Mesenchymal stem cell (in vitro differentiated cells and primary cell): ENCODE measurements at regions not wholly inside any gene's neighbourhood (a gene's known extent, or its start where the extent isn't known, plus 50 kb on each side); places are given as distances from the start of the nearest gene placed in this dataset.
A peak's percentile ranks its signal among the peaks of the same experiment; 100 is the strongest.

ENCODE experiments used
- DNase-seq: peaks from one replicate; pipeline ENCODE4 v3.0.0-alpha.2; 2013
- H2AFZ ChIP-seq: one replicate; pipeline ENCODE4 v1.6.1; 2013; ENCODE audit warnings: low read depth, mild to moderate bottlenecking, control low read depth, inconsistent platforms, low read length, moderate library complexity
- H2AK5ac ChIP-seq: 2 replicates; pipeline ENCODE4 v1.6.1; 2013; ENCODE audit warnings: low read length, moderate library complexity, mild to moderate bottlenecking, inconsistent platforms; ENCODE audit not compliant: severe bottlenecking
- H2BK120ac ChIP-seq: one replicate; pipeline ENCODE4 v1.6.1; 2013; ENCODE audit warnings: low read depth, mild to moderate bottlenecking, inconsistent platforms, low read length, moderate library complexity
- H2BK12ac ChIP-seq, 2 experiments: one replicate each; pipeline ENCODE4 v1.6.1; 2013; ENCODE audit warnings: inconsistent platforms in 2 of 2, low read length in 2 of 2, mild to moderate bottlenecking in 2 of 2, moderate library complexity in 2 of 2, control low read depth in 1 of 2
- H2BK15ac ChIP-seq: one replicate; pipeline ENCODE4 v1.6.1; 2013; ENCODE audit warnings: mild to moderate bottlenecking, low read depth, inconsistent platforms; ENCODE audit not compliant: poor library complexity, severe bottlenecking
- H2BK5ac ChIP-seq: 2 replicates; pipeline ENCODE4 v1.6.1; 2013; ENCODE audit warnings: low read depth, mild to moderate bottlenecking, low read length, control low read depth, inconsistent platforms; ENCODE audit not compliant: poor library complexity, severe bottlenecking
- H3K14ac ChIP-seq, 2 experiments: one replicate each; pipeline ENCODE4 v1.6.1; 2013; ENCODE audit warnings: inconsistent platforms in 2 of 2, low read length in 2 of 2, control low read depth in 1 of 2, mild to moderate bottlenecking in 1 of 2, moderate library complexity in 1 of 2
- H3K18ac ChIP-seq, 2 experiments: one replicate each; pipeline ENCODE4 v1.6.1; 2013; ENCODE audit warnings: inconsistent platforms in 2 of 2, low read length in 2 of 2, control low read depth in 1 of 2, low read depth in 1 of 2, mild to moderate bottlenecking in 1 of 2
- H3K23ac ChIP-seq, 2 experiments: one replicate each; pipeline ENCODE4 v1.6.1; 2013; ENCODE audit warnings: inconsistent platforms in 2 of 2, low read length in 2 of 2, mild to moderate bottlenecking in 2 of 2, moderate library complexity in 2 of 2, control low read depth in 1 of 2
- H3K27ac ChIP-seq: 2 replicates; pipeline ENCODE4 v1.5.1; 2013; ENCODE audit warnings: mild to moderate bottlenecking, moderate library complexity, low read length, control low read depth, inconsistent platforms; ENCODE audit not compliant: poor library complexity, severe bottlenecking
- H3K27me3 ChIP-seq, 2 experiments: 2 replicates each; pipeline versions ENCODE4 v1.6.1 to v1.7.0; 2013; ENCODE audit warnings: low read length in 2 of 2, mild to moderate bottlenecking in 2 of 2, moderate library complexity in 2 of 2, control low read depth in 1 of 2, inconsistent platforms in 1 of 2; ENCODE audit not compliant: control insufficient read depth in 1 of 2, insufficient read depth in 1 of 2
- H3K36me3 ChIP-seq, 2 experiments: 2 replicates each; pipeline versions ENCODE4 v1.6.1 to v1.7.0; 2013; ENCODE audit warnings: low read length in 2 of 2, control low read depth in 1 of 2, inconsistent platforms in 1 of 2, low read depth in 1 of 2, mild to moderate bottlenecking in 1 of 2; ENCODE audit not compliant: insufficient read depth in 2 of 2, control insufficient read depth in 1 of 2
- H3K4ac ChIP-seq, 2 experiments: one replicate each; pipeline ENCODE4 v1.6.1; 2013; ENCODE audit warnings: inconsistent platforms in 2 of 2, low read length in 2 of 2, mild to moderate bottlenecking in 2 of 2, moderate library complexity in 2 of 2, control low read depth in 1 of 2, low read depth in 1 of 2
- H3K4me1 ChIP-seq: 2 replicates; pipeline ENCODE4 v1.6.1; 2013; ENCODE audit warnings: low read depth, low read length, control low read depth; ENCODE audit not compliant: control insufficient read depth, insufficient read depth
- H3K4me2 ChIP-seq: 2 replicates; pipeline ENCODE4 v1.6.1; 2013; ENCODE audit warnings: low read length, mild to moderate bottlenecking, inconsistent platforms; ENCODE audit not compliant: poor library complexity, severe bottlenecking
- H3K4me3 ChIP-seq, 2 experiments: 2 replicates each; pipeline versions ENCODE4 v1.5.1 to v1.7.0; 2013; ENCODE audit warnings: low read length in 2 of 2, mild to moderate bottlenecking in 2 of 2, control low read depth in 1 of 2, low read depth in 1 of 2; ENCODE audit not compliant: insufficient read depth in 1 of 2
- H3K79me1 ChIP-seq: replicated peaks from 2 replicates; pipeline ENCODE4 v1.6.1; 2013; ENCODE audit warnings: mild to moderate bottlenecking, control low read depth, low read length, inconsistent platforms; ENCODE audit not compliant: poor library complexity, severe bottlenecking
- H3K9ac ChIP-seq: 2 replicates; pipeline ENCODE4 v1.7.0; 2013; ENCODE audit warnings: mild to moderate bottlenecking, low read length, moderate library complexity
- H3K9me3 ChIP-seq: 2 replicates; pipeline ENCODE4 v1.7.0; 2013; ENCODE audit warnings: mild to moderate bottlenecking, low read length; ENCODE audit not compliant: control insufficient read depth
- H4K8ac ChIP-seq: one replicate; pipeline ENCODE4 v1.6.1; 2013; ENCODE audit warnings: inconsistent platforms, mild to moderate bottlenecking, low read length, moderate library complexity
- H4K91ac ChIP-seq: one replicate; pipeline ENCODE4 v1.6.1; 2013; ENCODE audit warnings: mild to moderate bottlenecking, low read length, inconsistent platforms
- WGBS: methylation state at CpG from one replicate; pipeline ENCODE4 v1.1.7; 2013; ENCODE audit warnings: mixed read lengths; 5-methylcytosine and 5-hydroxymethylcytosine counted together

- Histone ChIP-seq H4K91ac (no peak overlapping the region), H3K18ac (peak overlapping the region in 1 of 2 experiments; percentile 30), H4K8ac (peak overlapping the region; percentile 36), H2BK12ac (no peak overlapping the region), H3K9ac (no peak overlapping the region), H3K4me1 (peaks cover 2% of the 10 kb centered on the region), H3K9me3 (no peaks in the 10 kb centered on the region), H2AK5ac (no peak overlapping the region), H2BK120ac (no peak overlapping the region), H3K36me3 (no peaks in the 10 kb centered on the region), H3K4me2 (no peak overlapping the region), H3K23ac (no peak overlapping the region), H2BK15ac (no peak overlapping the region), H3K4me3 (no peak overlapping the region), H2BK5ac (no peak overlapping the region), H3K4ac (no peak overlapping the region), H3K14ac (no peak overlapping the region), H2AFZ (no peak overlapping the region), H3K27me3 (no peaks in the 10 kb centered on the region), H3K79me1 (no peaks in the 10 kb centered on the region), H3K27ac (no peak overlapping the region)
- 93% methylated on average over 5 of the region's 5 CpGs for WGBS
- no peak for DNase-seq
These were observed 112.5 kb upstream of the KL start for GRCh38 chr13:32903720-32904119.

GRCh38 chr13:32904266-32904665 is 112.0 kb upstream of the KL start:
- no peak for DNase-seq
- no peak overlapping the region for H3K14ac ChIP-seq
- no peak overlapping the region for H3K4ac ChIP-seq
- no peak overlapping the region for H3K27ac ChIP-seq
- H3K4me1 ChIP-seq = peaks cover 2% of the 10 kb centered on the region
- H2BK120ac ChIP-seq = no peak overlapping the region
- H2AFZ ChIP-seq = no peak overlapping the region
- H4K91ac ChIP-seq = no peak overlapping the region
- no peaks in the 10 kb centered on the region for H3K36me3 ChIP-seq
- H2BK12ac ChIP-seq = no peak overlapping the region
- H2BK15ac ChIP-seq = no peak overlapping the region
- H3K4me3 ChIP-seq = no peak overlapping the region
- no peak overlapping the region for H3K9ac ChIP-seq
- no peak overlapping the region for H3K18ac ChIP-seq
- no peaks in the 10 kb centered on the region for H3K27me3 ChIP-seq
- no peaks in the 10 kb centered on the region for H3K9me3 ChIP-seq
- H2BK5ac ChIP-seq = no peak overlapping the region
- no peak overlapping the region for H2AK5ac ChIP-seq
- no peaks in the 10 kb centered on the region for H3K79me1 ChIP-seq
- H3K23ac ChIP-seq = no peak overlapping the region
- WGBS = 98% methylated on average over 2 of the region's 2 CpGs
- no peak overlapping the region for H4K8ac ChIP-seq
- H3K4me2 ChIP-seq = no peak overlapping the region

- no peak overlapping the region for H2BK5ac ChIP-seq
- H3K36me3 ChIP-seq = no peaks in the 10 kb centered on the region
- H3K9me3 ChIP-seq = no peaks in the 10 kb centered on the region
- H3K79me1 ChIP-seq = no peaks in the 10 kb centered on the region
- H3K4me2 ChIP-seq = no peak overlapping the region
- DNase-seq = no peak
- H3K14ac ChIP-seq = no peak overlapping the region
- no peak overlapping the region for H3K23ac ChIP-seq
- H2BK12ac ChIP-seq = no peak overlapping the region
- no peak overlapping the region for H4K8ac ChIP-seq
- no peak overlapping the region for H3K27ac ChIP-seq
- H4K91ac ChIP-seq = no peak overlapping the region
- no peak overlapping the region for H2BK120ac ChIP-seq
- H3K4me1 ChIP-seq = peaks cover 2% of the 10 kb centered on the region
- WGBS = 70% methylated on average over 5 of the region's 6 CpGs
- H3K9ac ChIP-seq = no peak overlapping the region
- H3K27me3 ChIP-seq = no peaks in the 10 kb centered on the region
- no peak overlapping the region for H2BK15ac ChIP-seq
- H2AK5ac ChIP-seq = no peak overlapping the region
- H3K4ac ChIP-seq = no peak overlapping the region
- H3K4me3 ChIP-seq = peak overlapping the region in 1 of 2 experiments; percentile 58
- H3K18ac ChIP-seq = no peak overlapping the region
- H2AFZ ChIP-seq = no peak overlapping the region
These were observed 111.0 kb upstream of the KL start for GRCh38 chr13:32905063-32905863.

- Histone ChIP-seq H3K9me3 (no peaks in the 10 kb centered on the region), H3K27ac (no peak overlapping the region), H3K4me3 (peak overlapping the region in 1 of 2 experiments; percentile 58), H3K79me1 (no peaks in the 10 kb centered on the region), H3K27me3 (no peaks in the 10 kb centered on the region), H3K9ac (peak overlapping the region; percentile 39), H2BK5ac (no peak overlapping the region), H2BK15ac (no peak overlapping the region), H3K14ac (no peak overlapping the region), H3K4me2 (no peak overlapping the region), H2AFZ (no peak overlapping the region), H3K4me1 (peaks cover 2% of the 10 kb centered on the region), H4K8ac (no peak overlapping the region), H3K36me3 (no peaks in the 10 kb centered on the region), H2AK5ac (no peak overlapping the region), H2BK12ac (no peak overlapping the region), H3K18ac (no peak overlapping the region), H4K91ac (no peak overlapping the region), H2BK120ac (no peak overlapping the region), H3K23ac (no peak overlapping the region), H3K4ac (no peak overlapping the region)
- WGBS = 83% methylated on average over 4 of the region's 4 CpGs
- no peak for DNase-seq
These were observed 110.4 kb upstream of the KL start for GRCh38 chr13:32905864-32906180.
